Muscle of back (tissue), 3 donors: ENCODE measurements at regions not wholly inside any gene's neighbourhood (a gene's known extent, or its start where the extent isn't known, plus 50 kb on each side); places are given as distances from the start of the nearest gene placed in this dataset.
"Not testable (repeated sequence)": the region's sequence is repeated elsewhere in the genome, so short reads cannot be mapped to it uniquely, and the experiment has no call there.

Source experiments
- DNase-seq, 3 donors: peaks; one replicate each; pipeline versions ENCODE4 v3.0.0 to v3.0.0-alpha.2; 2013

DNA sequence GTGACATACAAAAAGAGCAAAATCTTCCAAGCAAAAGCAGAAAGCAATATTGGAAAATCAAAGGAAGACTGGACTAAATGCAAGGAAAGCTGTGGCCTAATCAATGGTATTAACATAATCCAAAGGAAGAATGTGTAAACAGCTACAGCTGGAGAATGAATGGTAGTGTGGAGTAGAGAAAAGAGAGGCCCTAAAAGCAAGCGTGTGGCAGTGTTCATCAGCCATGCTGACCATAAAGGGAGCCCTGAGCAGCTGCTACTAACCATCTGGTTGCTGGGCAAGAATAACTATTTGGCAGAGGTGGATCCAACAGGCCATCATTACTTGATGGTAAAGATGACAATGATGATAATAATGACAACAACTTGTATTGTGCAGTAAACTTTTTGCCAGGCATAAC, 148.5 kb upstream of the BEND6 start:
- peak in 1 of 3 donors; percentile 23 for DNase-seq

- peak in 2 of 3 donors; percentile 29 to 42 for DNase-seq
Observed at GRCh38 chr6:56804996-56805395, 149.9 kb upstream of the BEND6 start.

DNA sequence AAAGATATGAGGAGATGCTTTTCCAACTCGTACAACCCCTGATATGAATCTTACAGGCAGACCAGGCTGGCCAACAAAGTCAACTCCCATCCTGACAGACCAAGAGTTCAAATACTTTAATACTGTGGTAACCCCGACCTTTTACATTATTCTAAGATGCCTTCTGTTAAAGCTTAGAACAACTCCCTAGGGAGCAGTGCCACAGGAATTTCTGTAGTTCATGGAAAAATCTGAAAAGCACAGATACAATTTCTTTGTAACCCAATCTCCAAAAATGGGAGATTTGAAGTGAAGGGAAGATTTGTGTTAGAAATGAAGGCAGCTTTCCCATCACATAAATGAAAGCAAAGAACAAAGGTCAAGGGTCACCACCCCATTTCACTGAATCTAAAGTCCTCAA, 151.3 kb upstream of the BEND6 start:
- peak in 1 of 3 donors; percentile 46 for DNase-seq

DNA sequence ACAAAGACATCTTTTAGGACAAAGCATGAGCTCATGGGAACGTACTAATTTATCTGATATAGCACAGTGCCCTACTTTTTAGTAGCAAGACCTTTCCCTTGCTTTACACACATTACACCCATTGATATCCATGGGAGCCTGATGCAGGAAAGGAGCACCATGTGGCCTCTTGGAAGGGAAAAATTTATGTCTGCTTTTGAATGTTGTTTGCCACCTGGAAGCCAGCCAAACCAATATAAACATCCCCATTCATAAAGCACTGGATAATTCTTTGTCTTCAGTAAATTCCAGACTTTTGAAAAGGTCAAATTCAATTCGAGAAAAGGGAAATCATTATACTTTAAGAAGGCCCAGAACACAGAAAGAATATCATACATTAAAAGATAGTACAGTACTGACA, 152.3 kb upstream of the BEND6 start:
- peak in 2 of 3 donors; percentile 19 to 34 for DNase-seq

GRCh38 chr6:56799989-56800388, 154.9 kb upstream of the BEND6 start:
- no peak for DNase-seq

GRCh38 chr6:56798163-56798562, 155.5 kb upstream of the DST start:
- peak in 1 of 3 donors; percentile 41 for DNase-seq

DNA sequence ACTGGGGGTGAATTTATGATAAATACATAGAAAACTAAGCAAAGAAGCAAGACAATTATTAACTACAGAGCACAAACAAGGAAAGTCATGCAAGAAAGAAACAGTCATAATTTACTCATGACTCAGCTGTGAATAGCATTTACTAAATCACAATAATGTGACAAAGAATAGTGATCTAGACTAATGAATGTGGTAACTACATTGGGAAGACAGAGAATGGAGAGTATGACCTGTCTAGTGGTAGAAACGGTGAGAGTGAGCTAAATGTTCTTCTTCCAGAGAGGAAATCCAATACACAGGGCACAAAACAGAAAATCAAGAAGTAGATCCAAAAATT, 153.5 kb upstream of the DST start:
- DNase-seq, result no peak

DNA sequence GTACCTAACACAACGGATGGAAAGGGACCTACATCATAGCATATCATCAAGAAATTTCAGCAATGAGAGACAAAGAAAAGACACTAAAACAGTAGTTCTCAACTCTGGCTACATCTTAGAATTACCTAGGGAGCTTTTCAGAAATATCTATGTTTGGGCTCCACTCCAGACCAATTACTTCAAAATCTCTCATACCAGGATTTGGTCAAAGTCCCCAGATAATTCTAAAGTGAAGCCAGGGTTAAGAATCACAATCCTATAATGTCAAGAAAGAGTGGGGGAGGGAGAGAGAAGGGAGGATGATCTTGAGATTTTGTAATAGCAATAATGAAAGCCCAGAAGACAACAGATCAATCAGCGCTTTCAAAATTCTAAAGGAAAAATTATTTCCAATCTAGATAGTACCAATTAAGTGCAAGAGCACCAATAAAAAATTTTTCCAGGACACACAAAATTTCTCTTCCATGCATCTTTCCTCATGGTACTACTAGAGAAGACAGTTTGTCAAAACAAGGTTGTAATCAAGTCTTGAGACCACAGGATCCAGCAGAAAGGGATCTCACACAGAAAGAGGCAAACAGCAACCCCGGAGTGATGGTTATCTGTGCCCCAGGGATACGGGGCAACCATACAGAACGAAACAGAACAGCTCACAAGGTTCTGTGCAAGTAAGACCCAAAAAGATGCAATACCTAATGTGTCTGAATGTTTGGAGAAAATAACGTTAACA, 152.9 kb upstream of the DST start:
- DNase-seq, result no peak

DNA sequence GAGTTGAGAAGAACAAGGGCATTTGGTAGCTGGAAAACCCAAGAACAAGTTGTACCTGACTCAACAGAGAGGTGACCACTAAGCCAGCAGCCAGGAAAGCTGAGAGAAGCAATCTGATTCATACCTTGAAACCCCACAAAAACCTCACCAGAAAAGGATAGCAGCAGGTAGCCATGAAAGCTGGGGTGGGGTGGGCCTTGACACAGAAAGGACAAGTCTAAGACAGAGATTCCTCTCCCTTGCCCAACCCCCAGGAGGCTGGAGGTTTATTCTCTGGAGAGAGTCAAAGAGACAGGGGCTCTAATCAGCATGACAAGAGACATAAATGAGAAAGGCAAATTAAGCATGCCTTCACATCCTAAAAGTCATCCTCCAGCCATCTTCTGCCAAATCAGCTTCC, 151.7 kb upstream of the DST start:
- DNase-seq, result no peak

DNA sequence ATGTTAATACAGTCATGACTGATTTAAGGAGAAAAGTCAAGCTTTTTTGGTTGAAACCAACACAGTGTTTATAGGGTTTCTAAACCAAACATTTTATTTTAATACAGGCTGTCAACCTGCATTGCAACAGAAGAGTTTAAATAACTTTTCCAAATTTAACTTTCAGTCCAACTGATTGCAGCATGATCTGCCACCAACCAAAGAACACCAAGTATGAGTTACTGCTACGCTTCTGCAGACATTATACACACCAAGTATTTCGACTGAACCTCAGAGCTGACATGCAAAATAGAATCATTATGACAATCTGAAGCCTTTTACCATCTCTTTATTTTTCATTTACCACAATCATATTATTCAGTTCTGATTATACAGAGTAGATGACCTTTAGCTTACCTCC, 151.2 kb upstream of the DST start:
- DNase-seq, result no peak

DNA sequence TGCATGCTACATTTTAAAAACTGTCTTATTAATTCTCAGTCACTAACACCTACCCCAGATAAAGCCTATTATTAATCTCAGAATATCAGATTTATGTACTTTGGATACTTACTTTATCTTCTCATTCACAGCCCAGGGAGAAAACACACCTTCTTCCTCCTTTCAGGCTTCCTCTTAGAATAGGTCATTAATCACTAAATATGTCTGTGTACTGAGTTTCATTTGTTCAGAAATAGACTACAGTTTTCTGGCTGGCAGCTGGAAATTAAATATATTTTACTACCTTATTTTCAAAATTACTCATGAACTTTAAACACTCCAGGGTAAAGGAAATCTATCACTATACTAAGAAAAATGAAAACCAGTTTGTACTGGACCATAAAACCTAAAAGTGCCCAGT, 147.7 kb upstream of the DST start:
- no peak for DNase-seq

DNA sequence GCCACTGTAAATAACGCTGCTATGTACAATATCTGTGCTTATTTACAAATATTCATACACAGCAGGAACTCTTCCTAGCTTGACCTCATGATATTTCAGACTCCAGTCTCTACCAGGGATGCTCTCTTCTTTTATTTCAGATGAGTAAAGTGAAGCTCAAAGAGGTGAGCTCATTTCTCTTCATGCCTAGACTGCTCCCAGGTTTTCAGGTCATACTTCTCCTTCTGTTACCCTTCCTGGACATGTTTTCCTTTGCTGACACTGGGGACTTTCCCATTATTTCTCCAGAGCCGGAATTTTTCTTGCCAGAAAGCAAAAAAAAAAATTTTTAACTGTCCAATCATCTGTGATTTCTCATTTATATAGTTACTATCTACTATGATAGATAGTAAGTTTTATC, 147.2 kb upstream of the DST start:
- DNase-seq, result no peak

DNA sequence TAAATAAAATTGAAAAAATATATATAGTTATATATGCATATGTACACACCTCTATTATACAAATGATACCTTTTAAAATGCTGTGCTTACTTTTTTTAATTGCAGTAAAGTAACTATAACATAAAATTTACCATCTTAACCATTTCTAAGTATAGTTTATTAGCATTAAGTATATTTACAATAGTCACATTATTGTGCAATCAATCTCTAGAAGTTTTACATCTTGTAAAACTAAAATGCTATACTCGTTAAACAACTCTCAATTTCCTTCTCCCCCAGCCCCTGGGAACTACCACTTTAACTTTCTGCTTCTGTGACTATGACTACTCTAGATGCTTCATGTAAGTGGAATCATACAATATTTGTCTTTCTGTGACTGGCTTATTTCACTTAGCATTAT, 146.7 kb upstream of the DST start:
- DNase-seq, result no peak

GRCh38 chr6:56787209-56787608, 144.5 kb upstream of the DST start:
- no peak for DNase-seq

GRCh38 chr6:56786256-56786655, 143.6 kb upstream of the DST start:
- DNase-seq, result no peak

DNA sequence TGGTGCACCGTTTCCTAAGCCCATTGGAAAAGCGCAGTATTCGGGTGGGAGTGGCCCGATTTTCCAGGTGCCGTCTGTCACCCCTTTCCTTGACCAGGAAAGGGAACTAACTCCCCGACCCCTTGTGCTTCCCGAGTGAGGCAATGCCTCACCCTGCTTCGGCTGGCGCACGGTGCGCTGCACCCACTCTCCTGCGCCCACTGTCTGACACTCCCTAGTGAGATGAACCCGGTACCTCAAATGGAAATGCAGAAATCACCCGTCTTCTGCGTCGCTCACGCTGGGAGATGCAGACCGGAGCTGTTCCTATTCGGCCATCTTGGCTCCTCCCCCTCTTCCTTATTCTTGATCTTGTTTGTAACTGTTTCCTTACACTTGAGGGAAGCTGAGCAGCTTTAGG, 142.8 kb upstream of the DST start:
- DNase-seq, result not testable (repeated sequence)

DNA sequence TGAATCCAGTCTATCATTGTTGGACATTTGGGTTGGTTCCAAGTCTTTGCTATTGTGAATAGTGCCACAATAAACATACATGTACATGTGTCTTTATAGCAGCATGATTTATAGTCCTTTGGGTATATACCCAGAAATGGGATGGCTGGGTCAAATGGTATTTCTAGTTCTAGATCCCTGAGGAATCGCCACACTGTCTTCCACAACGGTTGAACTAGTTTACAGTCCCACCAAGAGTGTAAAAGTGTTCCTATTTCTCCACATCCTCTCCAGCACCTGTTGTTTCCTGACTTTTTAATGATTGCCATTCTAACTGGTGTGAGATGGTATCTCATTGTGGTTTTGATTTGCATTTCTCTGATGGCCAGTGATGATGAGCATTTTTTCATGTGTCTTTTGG, 137.4 kb upstream of the DST start:
- not testable (repeated sequence) for DNase-seq

DNA sequence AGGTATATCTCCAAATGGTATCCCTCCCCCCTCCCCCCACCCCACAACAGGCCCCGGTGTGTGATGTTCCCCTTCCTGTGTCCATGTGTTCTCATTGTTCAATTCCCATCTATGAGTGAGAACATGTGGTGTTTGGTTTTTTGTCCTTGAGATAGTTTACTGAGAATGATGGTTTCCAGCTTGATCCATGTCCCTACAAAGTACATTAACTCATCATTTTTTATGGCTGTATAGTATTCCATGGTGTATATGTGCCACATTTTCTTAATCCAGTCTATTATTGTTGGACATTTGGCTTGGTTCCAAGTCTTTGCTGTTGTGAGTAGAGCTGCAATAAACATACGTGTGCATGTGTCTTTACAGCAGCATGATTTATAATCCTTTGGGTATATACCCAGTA, 135.8 kb upstream of the DST start:
- DNase-seq, result not testable (repeated sequence)

DNA sequence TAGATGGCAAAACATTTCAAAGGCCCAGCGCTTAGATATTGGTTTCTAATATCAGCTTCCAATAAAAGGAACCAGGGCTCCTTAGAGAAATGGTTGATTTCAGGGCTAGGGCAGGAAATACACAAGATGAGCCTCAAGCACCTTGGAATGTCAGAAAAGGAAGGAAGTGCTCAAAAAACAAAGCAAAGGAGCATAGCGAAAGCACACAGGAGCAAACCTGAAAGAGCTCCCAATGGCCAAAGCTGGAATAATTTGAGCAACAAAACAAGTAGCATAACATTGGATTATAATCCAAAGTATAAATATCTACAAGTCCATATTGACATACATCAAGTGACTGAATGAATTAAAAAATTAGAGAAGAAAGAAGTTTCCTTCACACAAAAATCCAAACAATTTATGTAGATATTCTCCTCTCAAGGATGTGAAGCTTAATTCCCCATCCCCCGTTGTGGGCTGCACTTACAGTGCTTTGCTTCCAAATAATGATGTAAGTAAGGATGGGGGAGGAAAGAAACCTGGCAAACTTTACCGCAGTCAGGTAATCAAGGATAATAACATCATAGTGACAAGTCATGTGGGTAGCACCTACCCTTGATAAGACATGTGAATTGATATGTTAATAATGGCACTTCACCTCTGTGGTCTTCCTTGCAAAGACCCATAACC, 132.9 kb upstream of the DST start:
- DNase-seq, result no peak

DNA sequence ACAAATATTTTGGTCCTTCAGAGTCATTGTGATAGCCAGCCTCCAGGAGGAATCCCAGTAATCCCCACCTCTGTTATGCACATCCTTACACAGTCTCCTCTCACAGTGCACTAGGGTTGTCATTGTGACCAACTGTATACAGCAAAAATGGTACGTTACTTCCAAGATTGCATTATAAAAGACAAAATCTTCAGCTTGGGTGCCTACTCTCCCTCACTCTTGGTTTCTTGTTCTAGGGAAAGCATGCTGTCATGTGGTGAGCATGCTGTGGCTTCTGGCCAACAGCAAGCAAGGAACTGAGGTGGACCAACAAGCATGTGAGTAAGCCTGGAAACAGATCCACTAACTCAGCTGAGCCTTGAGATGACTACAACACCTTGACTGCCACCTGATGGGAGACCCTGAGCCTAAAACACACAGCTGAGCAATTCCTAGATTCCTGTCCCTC, 130.1 kb upstream of the DST start:
- peak; percentile 33 to 71 (median 33) for DNase-seq

- no peak for DNase-seq
Observed at GRCh38 chr6:56771929-56772607, 129.4 kb upstream of the DST start.

GRCh38 chr6:56771189-56771588, 128.5 kb upstream of the DST start:
- no peak for DNase-seq

GRCh38 chr6:56770011-56770520, 127.4 kb upstream of the DST start:
- DNase-seq, result no peak
